ENCODE measurements at regions not wholly inside any gene's neighbourhood (a gene's known extent, or its start where the extent isn't known, plus 50 kb on each side); places are given as distances from the start of the nearest gene placed in this dataset.

DNA sequence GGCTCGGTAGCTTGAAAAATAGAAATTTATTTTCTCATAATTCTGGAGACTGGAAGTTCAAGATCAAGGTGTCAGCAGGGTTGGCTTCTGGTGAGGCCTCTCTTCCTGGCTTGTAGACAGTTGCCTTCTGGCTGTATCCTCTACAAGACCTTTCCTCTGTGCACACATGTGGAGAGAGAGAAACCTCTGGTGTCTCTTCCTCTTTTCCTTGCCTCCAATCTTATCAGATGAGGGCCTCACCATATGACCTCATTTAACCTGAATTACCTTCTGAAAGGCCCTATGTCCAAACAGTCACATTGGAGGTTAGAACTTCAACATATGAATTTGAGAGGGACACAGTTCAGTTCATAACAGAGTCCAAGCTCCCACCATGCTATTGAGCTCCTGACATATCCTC lies 166.4 kb downstream of the TTC8 start:
- TF ChIP-seq POLR2A (IDR thresholded peaks at IDR 0.05) (no peak), CTCF (IDR thresholded peaks at IDR 0.05 in 4 of 5, conservative IDR thresholded peaks at IDR 0.05 in 1 of 5) (no peak)

Data from gastrocnemius medialis (tissue), 4 donors.